GM23338 (cell line): ENCODE measurements at regions not wholly inside any gene's neighbourhood (a gene's known extent, or its start where the extent isn't known, plus 50 kb on each side); places are given as distances from the start of the nearest gene placed in this dataset.

ENCODE experiments used
- CREB1 ChIP-seq: fragments of 250-450 bp; sonication (Bioruptor Pico); IDR thresholded peaks from 2 replicates; pipeline ENCODE4 v1.5.0; 2020; ENCODE audit warnings: low read depth, mild to moderate bottlenecking, moderate library complexity
- CTCF ChIP-seq, 2 experiments: fragments of 200-600 bp in 1 of 2; sonication (generic) in 1 of 2; conservative IDR thresholded peaks; 2 replicates each; pipeline versions ENCODE4 v1.5.1 to v1.6.1; 2016 to 2017; ENCODE audit warnings: antibody characterized with exemption in 2 of 2, low read depth in 2 of 2, mild to moderate bottlenecking in 2 of 2, moderate library complexity in 1 of 2
- ETS1 ChIP-seq: IDR thresholded peaks from 2 replicates; pipeline ENCODE4 v1.6.1; 2016; ENCODE audit warnings: antibody characterized with exemption
- EZH2 ChIP-seq: fragments of 200-600 bp; sonication (generic); IDR thresholded peaks from one replicate; pipeline ENCODE4 v1.8.0; 2017; ENCODE audit warnings: antibody characterized with exemption, mild to moderate bottlenecking, low read depth; ENCODE audit not compliant: unreplicated experiment
- EZH2phosphoT487 ChIP-seq: fragments of 200-600 bp; sonication (generic); IDR thresholded peaks from one replicate; pipeline ENCODE4 v1.8.1; 2018; ENCODE audit warnings: antibody characterized with exemption; ENCODE audit not compliant: unreplicated experiment
- JUNB ChIP-seq: IDR thresholded peaks from one replicate; pipeline ENCODE4 v1.6.1; 2016; ENCODE audit warnings: antibody characterized with exemption; ENCODE audit not compliant: unreplicated experiment
- POLR2AphosphoS5 ChIP-seq: IDR thresholded peaks from 2 replicates; pipeline ENCODE4 v1.6.1; 2016; ENCODE audit warnings: antibody characterized with exemption, low read depth
- REST ChIP-seq: IDR thresholded peaks from one replicate; pipeline ENCODE4 v1.6.1; 2018; ENCODE audit warnings: antibody characterized with exemption; ENCODE audit not compliant: unreplicated experiment
- STAT1 ChIP-seq: IDR thresholded peaks from one replicate; pipeline ENCODE4 v1.6.1; 2016; ENCODE audit warnings: antibody characterized with exemption; ENCODE audit not compliant: unreplicated experiment

GRCh38 chr4:71243091-71243833, 95.6 kb upstream of the SLC4A4 start:
- TF ChIP-seq CTCF (conservative IDR thresholded peaks at IDR 0.05; ENCODE audit: low read depth in 2 of 2) (no peak), POLR2AphosphoS5 (no peak), REST (no peak), CREB1 (CRISPR knock-in tag) (no peak), EZH2 (no peak), JUNB (no peak), ETS1 (no peak), EZH2phosphoT487 (no peak), STAT1 (no peak)
